PC-9 (cell line): ENCODE measurements at regions not wholly inside any gene's neighbourhood (a gene's known extent, or its start where the extent isn't known, plus 50 kb on each side); places are given as distances from the start of the nearest gene placed in this dataset.

Experiments
- EZH2 ChIP-seq: fragments of 200-600 bp; sonication (generic); IDR thresholded peaks from 2 replicates; pipeline ENCODE4 v1.8.0; 2017; ENCODE audit warnings: antibody characterized with exemption, low read depth
- TF ChIP-seq, protein P1 (sequence below): fragments of 200-600 bp; sonication (generic); conservative IDR thresholded peaks from 2 replicates; pipeline ENCODE4 v1.6.1; 2017; ENCODE audit warnings: mixed run types, antibody characterized with exemption, mild to moderate bottlenecking, moderate library complexity

DNA sequence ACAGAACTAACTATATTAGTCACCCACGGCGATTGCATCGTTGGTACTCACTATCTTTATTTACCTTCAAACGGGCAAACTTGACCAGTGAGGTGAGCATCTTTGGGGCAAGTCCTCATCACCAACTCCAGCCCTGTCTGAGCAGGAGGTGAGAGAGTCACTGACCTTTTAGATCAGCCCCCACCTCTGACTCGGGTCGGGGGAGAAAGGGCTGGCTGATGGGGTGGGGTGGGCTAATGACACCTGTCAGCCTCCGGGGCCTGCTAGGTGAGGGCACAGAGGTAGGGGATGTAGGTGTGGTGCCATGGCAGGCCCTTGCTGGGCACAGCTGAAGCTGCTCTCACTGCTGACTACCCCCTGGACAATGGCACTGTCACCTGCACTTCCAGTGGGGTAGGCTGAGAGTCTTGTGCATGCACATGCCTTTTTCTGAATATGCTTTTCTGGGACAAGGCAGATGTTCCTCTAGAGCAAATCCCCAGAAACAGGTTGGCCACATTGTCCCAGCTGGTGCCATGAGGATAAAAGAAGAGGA, 359.5 kb upstream of the MKI67 start:
- no peak for TF ChIP-seq EZH2
- TF ChIP-seq, protein P1, sequence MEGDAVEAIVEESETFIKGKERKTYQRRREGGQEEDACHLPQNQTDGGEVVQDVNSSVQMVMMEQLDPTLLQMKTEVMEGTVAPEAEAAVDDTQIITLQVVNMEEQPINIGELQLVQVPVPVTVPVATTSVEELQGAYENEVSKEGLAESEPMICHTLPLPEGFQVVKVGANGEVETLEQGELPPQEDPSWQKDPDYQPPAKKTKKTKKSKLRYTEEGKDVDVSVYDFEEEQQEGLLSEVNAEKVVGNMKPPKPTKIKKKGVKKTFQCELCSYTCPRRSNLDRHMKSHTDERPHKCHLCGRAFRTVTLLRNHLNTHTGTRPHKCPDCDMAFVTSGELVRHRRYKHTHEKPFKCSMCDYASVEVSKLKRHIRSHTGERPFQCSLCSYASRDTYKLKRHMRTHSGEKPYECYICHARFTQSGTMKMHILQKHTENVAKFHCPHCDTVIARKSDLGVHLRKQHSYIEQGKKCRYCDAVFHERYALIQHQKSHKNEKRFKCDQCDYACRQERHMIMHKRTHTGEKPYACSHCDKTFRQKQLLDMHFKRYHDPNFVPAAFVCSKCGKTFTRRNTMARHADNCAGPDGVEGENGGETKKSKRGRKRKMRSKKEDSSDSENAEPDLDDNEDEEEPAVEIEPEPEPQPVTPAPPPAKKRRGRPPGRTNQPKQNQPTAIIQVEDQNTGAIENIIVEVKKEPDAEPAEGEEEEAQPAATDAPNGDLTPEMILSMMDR: no peak
